BJ (cell line): ENCODE measurements at regions not wholly inside any gene's neighbourhood (a gene's known extent, or its start where the extent isn't known, plus 50 kb on each side); places are given as distances from the start of the nearest gene placed in this dataset.

Source experiments
- CTCF ChIA-PET: fragments of 350-600 bp; formaldehyde crosslinking; extraction: SDS; loops from one replicate; lab custom pipeline; 2021; ENCODE audit warnings: antibody characterized with exemption, inconsistent platforms; lab: Yijun Ruan, JAX
- POLR2A ChIA-PET: fragments of 300-600 bp; sonication (Branson Sonifier 250); formaldehyde crosslinking; extraction: SDS; loops from one replicate; lab custom pipeline; 2021; ENCODE audit warnings: antibody characterized with exemption; lab: Charles Lee
- DNase-seq: peaks from one replicate; pipeline ENCODE4 v3.0.0-alpha.2; 2011; ENCODE audit warnings: low read depth
- H3K27me3 ChIP-seq: 2 replicates; pipeline ENCODE4 v1.6.0; 2011; ENCODE audit warnings: low read length; ENCODE audit not compliant: control insufficient read depth, insufficient read depth
- H3K36me3 ChIP-seq: 2 replicates; pipeline ENCODE4 v1.5.1; 2011; ENCODE audit warnings: low read length; ENCODE audit not compliant: control insufficient read depth, insufficient read depth
- H3K4me3 ChIP-seq: 2 replicates; pipeline ENCODE4 v1.5.1; 2011; ENCODE audit warnings: low read depth, mild to moderate bottlenecking, control low read depth, low read length
- TF ChIP-seq, protein P1 (sequence below): IDR thresholded peaks from 2 replicates; pipeline ENCODE4 v1.5.1; 2011; ENCODE audit warnings: low read depth, mild to moderate bottlenecking, control low read depth, inconsistent platforms, low read length, moderate library complexity; ENCODE audit not compliant: insufficient read depth

- CTCF ChIA-PET, result no interaction called here
- DNase-seq, result no peak
- Histone ChIP-seq H3K27me3 (no peaks in the 10 kb centered on the region), H3K4me3 (no peak overlapping the region), H3K36me3 (no peaks in the 10 kb centered on the region)
- POLR2A ChIA-PET, result no interaction called here
- TF ChIP-seq, protein P1, sequence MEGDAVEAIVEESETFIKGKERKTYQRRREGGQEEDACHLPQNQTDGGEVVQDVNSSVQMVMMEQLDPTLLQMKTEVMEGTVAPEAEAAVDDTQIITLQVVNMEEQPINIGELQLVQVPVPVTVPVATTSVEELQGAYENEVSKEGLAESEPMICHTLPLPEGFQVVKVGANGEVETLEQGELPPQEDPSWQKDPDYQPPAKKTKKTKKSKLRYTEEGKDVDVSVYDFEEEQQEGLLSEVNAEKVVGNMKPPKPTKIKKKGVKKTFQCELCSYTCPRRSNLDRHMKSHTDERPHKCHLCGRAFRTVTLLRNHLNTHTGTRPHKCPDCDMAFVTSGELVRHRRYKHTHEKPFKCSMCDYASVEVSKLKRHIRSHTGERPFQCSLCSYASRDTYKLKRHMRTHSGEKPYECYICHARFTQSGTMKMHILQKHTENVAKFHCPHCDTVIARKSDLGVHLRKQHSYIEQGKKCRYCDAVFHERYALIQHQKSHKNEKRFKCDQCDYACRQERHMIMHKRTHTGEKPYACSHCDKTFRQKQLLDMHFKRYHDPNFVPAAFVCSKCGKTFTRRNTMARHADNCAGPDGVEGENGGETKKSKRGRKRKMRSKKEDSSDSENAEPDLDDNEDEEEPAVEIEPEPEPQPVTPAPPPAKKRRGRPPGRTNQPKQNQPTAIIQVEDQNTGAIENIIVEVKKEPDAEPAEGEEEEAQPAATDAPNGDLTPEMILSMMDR, result no peak
Observed at GRCh38 chr10:128813574-128813973, 653.5 kb upstream of the MGMT start.

- POLR2A ChIA-PET, result no interaction called here
- no peak for DNase-seq
- TF ChIP-seq, protein P1, result no peak
- CTCF ChIA-PET, result no interaction called here
- Histone ChIP-seq H3K27me3 (no peaks in the 10 kb centered on the region), H3K4me3 (no peak overlapping the region), H3K36me3 (no peaks in the 10 kb centered on the region)
Observed at GRCh38 chr10:128814024-128814423, 653.0 kb upstream of the MGMT start.

GRCh38 chr10:128814782-128815181 is 652.3 kb upstream of the MGMT start:
- H3K36me3 ChIP-seq, result no peaks in the 10 kb centered on the region
- TF ChIP-seq, protein P1, result no peak
- H3K4me3 ChIP-seq, result no peak overlapping the region
- ChIA-PET CTCF (no interaction called here), POLR2A (no interaction called here)
- no peaks in the 10 kb centered on the region for H3K27me3 ChIP-seq
- DNase-seq, result no peak

DNA sequence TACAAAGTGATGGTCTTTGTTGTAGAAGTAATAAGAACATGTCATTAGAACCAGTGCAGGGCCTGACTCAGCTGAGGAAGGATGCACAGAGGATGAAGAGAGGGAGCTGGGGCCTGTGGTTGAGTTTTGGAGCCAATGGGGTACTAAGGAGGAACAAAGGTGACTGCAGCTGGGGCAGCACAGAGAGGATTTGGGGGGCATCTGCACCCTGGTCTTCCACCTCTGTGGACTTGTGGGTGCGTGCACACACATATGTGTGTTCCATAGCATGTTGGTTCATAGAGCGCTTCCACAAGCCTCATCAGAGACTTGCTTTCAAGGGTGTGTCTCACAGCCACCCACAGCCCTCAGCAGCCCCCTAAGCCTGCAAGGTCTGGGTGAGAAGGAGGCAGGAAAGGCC is 650.3 kb upstream of the MGMT start:
- no peak for DNase-seq
- no peak overlapping the region for H3K4me3 ChIP-seq
- CTCF ChIA-PET, result no interaction called here
- POLR2A ChIA-PET, result no interaction called here
- H3K36me3 ChIP-seq, result no peaks in the 10 kb centered on the region
- TF ChIP-seq, protein P1, result no peak
- no peaks in the 10 kb centered on the region for H3K27me3 ChIP-seq

GRCh38 chr10:128817636-128818035 is 649.4 kb upstream of the MGMT start:
- TF ChIP-seq, protein P1, result no peak
- Histone ChIP-seq H3K36me3 (no peaks in the 10 kb centered on the region), H3K4me3 (no peak overlapping the region), H3K27me3 (no peaks in the 10 kb centered on the region)
- ChIA-PET CTCF (no interaction called here), POLR2A (no interaction called here)
- DNase-seq, result no peak
